Ureter (tissue), 1 donor: ENCODE measurements at regions not wholly inside any gene's neighbourhood (a gene's known extent, or its start where the extent isn't known, plus 50 kb on each side); places are given as distances from the start of the nearest gene placed in this dataset.

Source experiments
- DNase-seq: peaks from one replicate; pipeline ENCODE4 v3.0.0-alpha.2; 2020; ENCODE audit warnings: low spot score
- donor health status: DM: yes; HTN: yes; CAD: no.

DNA sequence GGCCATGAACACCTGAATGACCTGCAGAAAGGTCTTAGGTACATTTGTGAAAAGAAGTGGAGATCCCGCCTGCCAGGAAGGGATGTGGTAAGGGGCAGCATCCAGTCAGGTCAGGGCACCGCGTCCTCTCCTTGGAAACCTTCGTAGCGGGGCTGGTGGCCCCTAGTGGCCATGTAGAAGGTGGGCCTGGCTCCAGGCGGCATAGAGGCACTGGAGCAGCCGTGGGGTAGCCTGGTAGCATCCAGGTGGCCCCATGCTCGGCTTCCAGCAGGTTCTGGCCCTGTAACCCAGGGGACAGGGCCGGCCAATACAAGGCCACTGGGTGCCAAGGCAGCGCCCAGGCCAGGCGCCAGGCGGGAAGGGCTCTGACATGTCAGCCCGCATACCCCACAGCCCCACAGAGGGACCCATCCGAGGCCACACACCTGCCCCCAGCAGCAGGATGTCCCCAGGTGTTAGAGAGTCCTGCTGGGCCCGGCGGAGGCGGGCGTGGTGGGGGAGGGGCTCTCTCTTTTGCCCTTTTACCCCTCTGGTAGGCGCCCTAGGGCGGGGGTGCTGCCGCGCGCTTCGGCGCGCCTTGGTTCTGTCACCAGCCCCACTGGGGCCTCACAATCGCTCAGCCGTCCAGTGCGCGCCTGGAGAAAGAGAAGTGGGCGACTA, 58.3 kb upstream of the SPATA31E1 start:
- DNase-seq = no peak

GRCh38 chr9:87824886-87825285, 57.8 kb upstream of the SPATA31E1 start:
- no peak for DNase-seq

DNA sequence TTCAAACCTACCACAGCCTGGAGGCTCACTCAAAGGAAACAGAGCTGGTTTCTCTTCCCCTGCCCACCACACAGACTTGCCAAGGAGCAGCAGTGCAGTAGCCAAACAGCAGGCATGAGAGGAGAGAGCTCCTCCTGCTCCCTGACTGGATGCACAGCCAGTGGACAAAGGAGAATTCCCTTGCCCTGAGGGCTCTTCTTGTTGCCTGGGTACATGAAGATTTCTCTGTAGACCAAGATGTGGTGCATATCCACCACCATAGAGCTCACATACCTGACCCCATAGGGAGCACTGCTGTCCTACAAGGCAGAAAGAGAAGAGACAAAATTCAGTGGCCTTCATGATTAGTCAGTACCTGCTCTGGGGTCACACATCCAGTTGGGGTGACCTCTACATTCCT, 56.3 kb upstream of the SPATA31E1 start:
- DNase-seq = no peak

DNA sequence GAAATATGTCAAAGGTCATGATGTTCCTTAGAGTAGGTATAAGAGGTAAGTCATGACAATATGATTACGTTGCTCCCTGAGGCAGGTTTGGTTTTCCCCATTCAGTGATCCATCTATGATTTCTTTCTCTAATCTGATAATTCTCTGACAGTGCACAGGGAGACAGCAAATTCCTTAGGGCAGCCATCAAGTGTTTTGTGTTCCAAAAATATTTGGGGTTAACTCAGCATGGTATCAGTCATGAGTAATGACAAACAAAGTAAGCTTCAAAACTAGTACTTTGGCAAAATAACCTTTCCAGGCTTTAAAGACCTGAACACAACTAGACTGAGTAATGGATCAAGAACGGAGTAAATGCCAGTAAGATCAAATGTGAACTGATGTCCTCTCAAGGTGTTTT, 55.3 kb upstream of the SPATA31E1 start:
- DNase-seq = no peak

DNA sequence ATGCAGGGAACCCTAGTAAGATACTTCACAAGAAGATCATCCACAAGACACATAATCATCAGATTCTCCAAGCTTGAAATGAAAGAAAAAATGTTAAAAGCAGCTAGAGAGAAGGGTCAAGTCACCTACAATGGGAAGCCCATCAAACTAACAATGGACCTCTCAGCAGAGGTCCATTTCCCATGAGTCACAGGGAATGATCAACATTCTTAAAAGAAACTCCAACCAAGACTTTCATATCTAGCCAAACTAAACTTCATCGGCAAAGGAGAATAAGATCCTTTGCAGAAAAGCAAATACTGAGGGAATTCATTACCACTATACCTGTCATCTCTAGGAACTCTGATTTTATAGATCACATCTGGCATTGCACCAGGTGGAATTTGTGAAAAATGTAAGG, 52.9 kb upstream of the SPATA31E1 start:
- no peak for DNase-seq

DNA sequence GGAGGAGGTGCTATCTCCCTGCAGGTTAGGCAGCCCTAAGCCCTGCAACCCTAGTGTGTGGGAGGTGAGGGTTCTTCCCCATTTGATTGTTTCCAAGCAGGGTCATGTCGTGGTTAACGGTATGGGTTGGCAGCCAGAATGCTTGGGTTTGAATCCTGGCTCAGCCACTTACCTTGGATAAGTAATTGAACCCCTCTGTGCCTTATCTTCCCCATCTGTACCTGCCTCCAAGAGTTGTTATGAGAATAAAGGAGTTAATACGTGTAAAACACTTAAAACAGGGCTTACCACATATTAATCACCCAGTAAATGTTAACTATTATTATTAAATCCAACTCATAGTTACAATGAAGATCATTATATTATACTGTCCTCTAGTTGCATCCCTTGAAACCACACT, 52.2 kb upstream of the SPATA31E1 start:
- DNase-seq = no peak

GRCh38 chr9:87831159-87831558, 51.5 kb upstream of the SPATA31E1 start:
- no peak for DNase-seq
